Stimulated activated naive CD4-positive, alpha-beta T cell treated with Interleukin-2 at 50 U/mL for 16 hours (primary cell): ENCODE measurements at regions not wholly inside any gene's neighbourhood (a gene's known extent, or its start where the extent isn't known, plus 50 kb on each side); places are given as distances from the start of the nearest gene placed in this dataset.
"Not testable (repeated sequence)": the region's sequence is repeated elsewhere in the genome, so short reads cannot be mapped to it uniquely, and the experiment has no call there.

Experiments used
- DNase-seq: peaks from one replicate; lab custom pipeline; 2025; lab: John Stamatoyannopoulos, UW

- no peak for DNase-seq
Measured at GRCh38 chr11:134944131-134944530, 532.1 kb upstream of the B3GAT1 start.

GRCh38 chr11:134943544-134943943, 531.5 kb upstream of the B3GAT1 start:
- no peak for DNase-seq

GRCh38 chr11:134942681-134943080, 530.6 kb upstream of the B3GAT1 start:
- DNase-seq: no peak

DNA sequence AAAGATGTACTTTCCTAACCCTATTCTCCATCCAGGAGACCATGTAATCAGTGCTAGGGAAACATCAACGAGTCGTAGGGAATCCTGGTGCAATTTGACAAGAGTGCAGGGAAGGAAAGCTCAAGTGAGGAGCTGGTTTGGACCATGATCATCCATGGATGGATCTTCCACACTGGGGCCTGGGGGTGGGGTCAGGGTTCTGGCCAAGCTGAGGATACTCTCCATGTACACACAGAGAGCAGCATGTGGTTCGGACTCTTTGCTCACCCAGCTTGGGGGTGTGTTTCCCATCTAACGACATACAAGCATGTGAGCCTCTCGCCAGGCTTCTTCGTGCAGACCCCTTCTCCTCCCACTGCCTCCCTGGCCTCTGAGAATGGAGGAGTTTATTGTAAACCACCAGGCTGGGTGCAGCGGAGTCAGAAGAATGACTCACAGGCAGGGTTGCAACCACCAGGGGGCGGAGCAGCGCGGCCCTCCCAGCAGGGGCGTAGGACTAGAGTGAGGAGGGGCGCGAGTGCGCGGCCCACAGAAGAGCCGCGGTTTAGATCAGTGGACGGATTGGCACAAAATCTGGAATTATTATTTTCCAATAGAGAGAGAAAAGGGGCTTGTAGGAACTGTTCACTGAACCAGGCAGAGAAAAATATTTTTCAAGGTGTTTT, 530.0 kb upstream of the B3GAT1 start:
- DNase-seq: not testable (repeated sequence)

DNA sequence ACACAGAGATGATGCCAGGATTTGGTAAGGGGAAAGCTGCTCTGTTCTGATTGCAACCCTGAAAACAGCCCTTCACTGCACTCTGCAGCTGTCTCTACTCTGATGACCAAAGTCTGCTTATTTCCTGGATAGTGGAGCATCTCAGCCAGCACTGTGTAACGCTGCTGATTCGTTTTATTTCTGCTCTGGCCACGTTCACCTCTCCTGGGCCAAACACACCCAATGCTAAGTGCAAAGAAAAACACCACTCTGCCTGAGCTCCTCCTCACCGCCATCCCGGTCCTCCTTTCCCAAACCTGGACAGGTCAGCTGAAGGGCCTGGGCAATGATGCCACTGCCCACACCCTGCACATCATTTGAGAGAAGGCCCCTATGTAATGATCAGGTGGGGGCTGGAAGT, 529.3 kb upstream of the B3GAT1 start:
- DNase-seq: no peak

DNA sequence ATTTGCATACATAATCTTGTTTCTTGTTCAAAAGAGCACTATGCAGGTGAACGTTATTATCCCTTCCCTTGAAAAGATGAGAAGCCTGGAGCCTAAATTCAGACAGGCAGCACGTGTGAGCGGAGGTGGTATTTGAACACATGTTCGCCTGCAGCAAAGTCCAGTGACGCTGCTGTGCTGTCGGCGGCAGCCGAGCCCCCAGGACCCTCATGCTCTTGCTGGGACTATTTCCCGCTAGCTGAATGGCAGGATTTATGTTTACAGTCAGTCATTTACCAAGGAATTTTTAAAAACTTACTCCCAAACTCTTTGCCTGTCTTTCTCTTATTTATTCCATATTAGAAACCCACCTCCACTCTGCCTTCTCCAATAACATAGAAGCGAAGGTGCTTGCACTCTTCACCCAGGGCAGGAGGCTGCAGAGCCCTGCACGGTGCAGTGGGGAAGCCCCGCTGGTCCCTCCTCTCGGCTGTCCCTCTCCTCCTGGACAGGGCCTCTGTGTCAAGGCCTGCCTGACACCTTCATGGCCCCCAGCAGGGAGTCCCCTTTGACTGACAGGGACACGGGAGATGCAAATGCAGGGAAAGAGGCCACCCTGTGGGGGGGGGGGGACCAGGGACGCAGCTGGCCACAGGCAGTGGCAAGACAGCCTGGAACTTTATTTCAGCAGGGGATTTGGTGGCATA, 528.5 kb upstream of the B3GAT1 start:
- DNase-seq: no peak

DNA sequence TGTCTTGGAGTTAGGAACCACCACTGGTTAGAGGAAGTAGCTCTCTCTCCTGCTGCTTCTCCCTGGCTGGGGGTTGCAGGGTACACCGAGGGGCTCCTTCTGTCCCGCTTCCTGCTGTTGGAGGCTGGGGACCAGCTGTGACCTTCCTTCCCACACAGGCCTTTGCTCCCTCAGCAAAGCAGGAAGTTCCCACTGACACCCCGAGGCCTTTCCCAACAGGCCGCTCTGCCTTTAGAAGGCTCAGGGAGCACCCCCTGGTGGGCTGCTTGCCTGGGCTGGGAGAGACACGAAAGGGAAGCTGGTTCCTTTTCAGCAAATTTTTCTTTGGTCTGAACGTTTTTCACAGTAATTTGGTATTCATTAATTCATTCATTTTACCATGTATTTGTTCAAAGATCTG, 527.9 kb upstream of the B3GAT1 start:
- no peak for DNase-seq

DNA sequence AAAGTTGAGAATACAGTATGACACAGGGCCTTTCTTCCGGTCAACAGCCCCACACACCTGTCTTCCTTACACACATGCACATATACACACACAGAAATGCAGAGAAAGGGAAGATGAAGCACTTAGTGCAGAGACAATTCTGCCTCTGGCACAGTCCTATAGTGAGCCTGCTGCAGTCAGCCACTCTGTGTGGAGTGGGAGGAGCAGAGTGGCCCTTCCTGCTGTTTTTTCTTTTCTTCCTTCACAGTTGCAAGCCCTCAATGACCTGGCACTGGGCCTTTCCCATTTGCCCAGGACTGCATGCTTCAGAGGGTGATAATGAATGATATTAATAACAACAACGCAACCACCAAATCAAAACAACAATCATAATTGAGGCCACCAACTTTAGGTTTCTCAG, 527.0 kb upstream of the B3GAT1 start:
- DNase-seq: no peak

GRCh38 chr11:134938212-134938611, 526.2 kb upstream of the B3GAT1 start:
- no peak for DNase-seq

DNA sequence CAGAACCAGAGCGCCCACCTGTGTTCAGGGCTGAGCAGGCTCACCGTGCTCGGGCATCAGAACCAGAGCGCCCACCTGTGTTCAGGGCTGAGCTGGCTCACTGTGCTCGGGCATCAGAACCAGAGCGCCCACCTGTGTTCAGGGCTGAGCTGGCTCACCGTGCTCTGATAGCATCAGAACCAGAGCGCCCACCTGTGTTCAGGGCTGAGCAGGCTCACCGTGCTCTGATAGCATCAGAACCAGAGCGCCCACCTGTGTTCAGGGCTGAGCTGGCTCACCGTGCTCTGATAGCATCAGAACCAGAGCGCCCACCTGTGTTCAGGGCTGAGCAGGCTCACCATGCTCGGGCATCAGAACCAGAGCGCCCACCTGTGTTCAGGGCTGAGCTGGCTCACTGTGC, 525.2 kb upstream of the B3GAT1 start:
- DNase-seq: not testable (repeated sequence)

GRCh38 chr11:134932761-134933160, 520.7 kb upstream of the B3GAT1 start:
- DNase-seq: no peak

DNA sequence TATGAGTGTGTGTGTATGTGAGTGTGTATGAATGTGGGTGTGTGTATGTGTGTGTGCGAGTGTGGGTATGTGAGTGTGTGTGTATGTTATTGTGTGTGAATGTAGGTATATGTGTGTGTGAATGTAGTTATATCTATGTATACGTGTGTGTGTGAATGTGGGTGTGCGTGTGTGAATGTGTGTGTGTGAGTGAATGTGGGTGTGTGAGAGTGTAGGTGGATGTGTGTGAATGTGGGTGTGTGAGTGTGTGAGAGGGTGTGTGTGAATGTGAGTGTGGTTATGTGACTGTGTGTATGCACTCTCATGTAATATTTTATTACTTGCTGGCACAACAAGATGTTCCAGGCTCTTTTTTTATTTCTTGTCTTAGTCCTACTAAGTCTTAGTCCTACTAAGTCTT, 513.4 kb upstream of the B3GAT1 start:
- no peak for DNase-seq

GRCh38 chr11:134923441-134923840, 511.4 kb upstream of the B3GAT1 start:
- DNase-seq: no peak

DNA sequence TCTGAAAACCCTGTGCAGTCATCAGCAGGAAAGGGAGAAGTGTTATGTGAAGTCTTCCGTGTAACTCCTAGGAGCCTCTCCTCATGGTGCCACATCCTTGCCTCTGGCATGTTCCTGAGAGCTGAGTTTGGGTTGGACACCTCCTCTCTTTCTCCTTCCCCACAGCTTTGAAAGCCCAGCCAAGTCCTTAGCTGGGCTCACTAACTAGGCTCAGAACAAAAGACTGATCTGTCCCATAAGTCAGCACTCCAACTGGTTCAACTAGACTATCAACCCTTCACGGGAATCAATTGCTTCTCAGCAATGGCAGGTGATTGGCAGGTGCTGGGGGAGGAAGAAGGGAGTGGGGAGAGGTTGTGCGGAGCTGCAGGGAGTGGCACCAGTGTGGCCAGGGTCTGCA, 509.9 kb upstream of the B3GAT1 start:
- no peak for DNase-seq

DNA sequence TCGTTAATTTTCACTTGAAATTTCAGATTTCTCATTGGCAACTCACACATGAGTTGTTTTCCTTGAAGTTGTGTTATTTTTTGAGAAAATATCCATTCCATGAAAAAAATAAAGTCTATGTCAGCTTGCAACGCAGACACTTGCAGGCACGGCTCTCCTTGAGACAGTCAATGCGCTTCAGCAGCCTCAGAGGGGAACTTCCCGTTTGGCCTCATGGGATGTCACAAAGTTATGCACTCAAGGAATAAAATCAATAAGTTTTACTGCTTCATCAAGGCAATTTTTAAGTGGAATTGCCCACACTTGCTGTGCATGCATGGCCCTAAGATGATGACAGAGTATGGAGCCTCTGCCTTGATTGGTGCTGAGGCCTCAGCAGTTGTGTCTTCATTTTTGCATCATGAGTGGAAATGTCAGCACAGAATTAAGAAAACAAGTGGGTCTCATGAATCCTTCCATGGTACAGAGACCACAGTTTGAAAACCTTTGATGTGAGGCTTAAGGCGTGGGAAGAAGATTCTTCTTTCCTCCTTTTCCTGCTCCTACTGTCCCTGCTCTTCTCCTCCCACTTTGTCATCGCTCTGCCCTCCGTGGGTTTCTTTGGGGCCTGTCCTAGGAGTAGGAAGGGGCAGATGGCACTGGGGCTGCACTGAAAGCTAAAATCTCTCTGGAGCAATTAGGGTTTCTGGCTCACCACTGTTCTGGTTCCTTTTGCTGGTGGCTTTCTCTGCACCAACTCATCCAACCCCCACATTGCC, 509.0 kb upstream of the B3GAT1 start:
- DNase-seq: no peak

- no peak for DNase-seq
Measured at GRCh38 chr11:134916421-134917213, 504.6 kb upstream of the B3GAT1 start.

GRCh38 chr11:134915881-134916280, 503.8 kb upstream of the B3GAT1 start:
- DNase-seq: no peak

- DNase-seq: no peak
Measured at GRCh38 chr11:134915212-134915611, 503.2 kb upstream of the B3GAT1 start.

DNA sequence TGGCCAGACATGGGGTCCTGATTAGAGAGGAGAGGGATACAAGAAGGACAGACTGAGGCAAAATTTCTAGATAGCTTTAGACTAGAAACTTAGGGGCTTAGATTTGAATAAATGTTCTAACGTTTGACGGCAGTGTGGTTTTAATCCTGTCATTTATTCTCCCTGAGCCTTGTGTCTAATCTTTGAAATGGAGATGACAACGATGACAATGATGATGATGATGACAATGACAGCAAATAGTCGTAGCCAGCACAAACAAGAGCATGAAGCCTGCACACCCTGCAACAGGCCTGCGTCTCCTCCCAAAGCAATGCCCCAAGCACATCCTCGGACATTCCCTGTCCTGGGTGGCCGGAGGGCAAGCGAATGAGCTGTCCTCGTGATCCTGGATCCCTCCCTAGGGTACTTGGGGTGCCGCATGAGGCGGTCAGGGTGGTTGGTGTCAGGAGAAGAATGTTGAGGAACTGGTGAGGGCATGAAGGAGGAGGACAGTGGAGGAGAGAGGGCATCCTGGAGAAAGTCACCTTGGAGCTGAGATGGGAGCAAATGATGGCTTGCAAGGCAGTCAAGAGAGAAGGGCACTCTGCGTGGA, 502.1 kb upstream of the B3GAT1 start:
- DNase-seq: no peak

DNA sequence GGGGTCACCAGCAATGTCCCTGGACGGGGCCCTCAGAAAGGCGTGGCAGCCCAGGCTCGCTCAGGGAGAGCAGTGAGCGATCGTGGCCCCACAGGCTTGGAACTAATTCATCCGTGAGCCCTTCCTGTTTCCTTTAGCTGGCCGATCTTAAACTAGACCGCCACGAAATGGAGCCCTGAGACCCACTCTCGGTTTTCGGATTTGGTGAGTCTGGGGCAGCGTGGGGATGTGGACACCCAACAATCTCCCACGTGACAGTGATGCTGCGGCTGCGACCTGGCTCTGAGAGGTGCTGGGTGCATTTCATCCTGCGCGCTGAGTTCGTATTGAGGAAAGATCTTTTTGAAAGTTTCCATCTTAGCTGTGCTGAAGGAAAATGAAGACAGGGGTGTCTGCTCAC, 501.3 kb upstream of the B3GAT1 start:
- no peak for DNase-seq

DNA sequence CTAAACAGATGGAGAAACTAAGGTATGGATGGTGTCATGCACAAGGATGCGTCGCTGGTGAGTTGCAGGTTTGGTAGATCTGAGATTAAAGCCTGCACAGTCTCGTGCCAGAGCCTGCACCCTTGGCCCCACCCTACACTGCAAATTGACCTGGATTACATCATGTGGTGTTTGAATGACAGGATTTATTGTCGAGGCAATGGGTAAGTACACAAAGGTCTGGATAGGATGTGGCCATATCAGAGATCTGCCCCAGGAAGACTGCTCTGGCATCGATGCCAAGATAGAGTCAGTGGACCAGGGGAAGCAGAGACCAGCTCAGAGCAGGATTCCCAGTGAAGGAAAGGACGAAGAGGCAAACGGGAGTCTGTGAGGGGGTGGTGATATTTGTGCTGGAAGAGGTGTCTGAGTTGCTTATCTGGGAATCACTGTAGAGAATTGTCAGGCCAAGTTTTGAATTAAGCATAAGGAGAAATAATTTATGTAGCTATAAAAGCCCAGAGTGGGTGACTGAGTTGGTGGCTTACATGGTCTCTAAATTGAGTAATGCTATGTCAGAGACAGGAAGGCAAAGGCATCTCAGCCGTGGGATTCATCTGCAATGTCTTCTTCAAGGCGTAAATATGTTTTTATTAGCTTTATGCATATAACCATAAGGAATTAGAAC, 499.6 kb upstream of the B3GAT1 start:
- DNase-seq: no peak
